PC-3 (cell line): ENCODE measurements at regions not wholly inside any gene's neighbourhood (a gene's known extent, or its start where the extent isn't known, plus 50 kb on each side); places are given as distances from the start of the nearest gene placed in this dataset.

ENCODE experiments used
- ATAC-seq: fragments of 200-7000 bp; cut with Tn5 transposase; 2 replicates; pipeline ENCODE4 v1.9.1; 2020; ENCODE audit warnings: mild to moderate bottlenecking, moderate library complexity
- BruUV-seq: library from RNA; stranded (reverse); fragments of 400-500 nt; replicated peaks from 2 replicates; lab custom pipeline; 2021; lab: Mats Ljungman, UMichigan
- CTCF ChIA-PET: fragments of 300-600 bp; sonication (Branson Sonifier 250); formaldehyde crosslinking; loops from one replicate; lab custom pipeline; 2022; ENCODE audit warnings: antibody characterized with exemption; lab: Charles Lee
- POLR2A ChIA-PET: fragments of 300-600 bp; sonication (Branson Sonifier 250); formaldehyde crosslinking; loops from one replicate; lab custom pipeline; 2022; ENCODE audit warnings: antibody characterized with exemption; ENCODE audit not compliant: unreplicated experiment; lab: Charles Lee
- DNase-seq: peaks from one replicate; pipeline ENCODE4 v3.0.0-alpha.2; 2015
- H2AFZ ChIP-seq: fragments of 300-600 bp; sonication (generic); 2 replicates; pipeline ENCODE4 v1.6.0; 2016; ENCODE audit warnings: antibody characterized with exemption, low read length
- H3F3A ChIP-seq: fragments of 300-600 bp; sonication (generic); one replicate; pipeline ENCODE4 v1.6.0; 2017; ENCODE audit warnings: antibody characterized with exemption, low read length, control low read depth, mild to moderate bottlenecking; ENCODE audit not compliant: unreplicated experiment
- H3K27ac ChIP-seq: fragments of 300-600 bp; sonication (generic); 2 replicates; pipeline ENCODE4 v1.5.1; 2016; ENCODE audit warnings: mild to moderate bottlenecking, low read length
- H3K27me3 ChIP-seq: fragments of 300-600 bp; sonication (generic); 2 replicates; pipeline ENCODE4 v1.6.1; 2016; ENCODE audit warnings: low read length, mixed read lengths
- H3K36me3 ChIP-seq: fragments of 300-600 bp; sonication (generic); 2 replicates; pipeline ENCODE4 v1.6.1; 2016; ENCODE audit warnings: low read depth, mixed run types, low read length, mixed read lengths
- H3K4me1 ChIP-seq: fragments of 300-600 bp; sonication (generic); 2 replicates; pipeline ENCODE4 v1.5.1; 2016; ENCODE audit warnings: low read length; ENCODE audit not compliant: insufficient read depth
- H3K4me2 ChIP-seq: fragments of 300-600 bp; sonication (generic); 2 replicates; pipeline ENCODE4 v1.6.0; 2016; ENCODE audit warnings: low read length
- H3K4me3 ChIP-seq: fragments of 300-600 bp; sonication (generic); 2 replicates; pipeline ENCODE4 v1.5.1; 2016; ENCODE audit warnings: mild to moderate bottlenecking, low read length, mixed read lengths
- H3K79me2 ChIP-seq: fragments of 300-600 bp; sonication (generic); 2 replicates; pipeline ENCODE4 v1.6.1; 2017; ENCODE audit warnings: low read length, mixed read lengths
- H3K9ac ChIP-seq: fragments of 300-600 bp; sonication (generic); 2 replicates; pipeline ENCODE4 v1.6.0; 2016; ENCODE audit warnings: mild to moderate bottlenecking, low read length
- H3K9me2 ChIP-seq: fragments of 300-600 bp; sonication (generic); replicated peaks from 2 replicates; pipeline ENCODE4 v1.6.1; 2016; ENCODE audit warnings: mixed run types, low read length, mixed read lengths
- H3K9me3 ChIP-seq: fragments of 300-600 bp; sonication (generic); 2 replicates; pipeline ENCODE4 v1.6.1; 2016; ENCODE audit warnings: low read length, mixed read lengths
- H4K20me1 ChIP-seq: fragments of 300-600 bp; sonication (generic); 2 replicates; pipeline ENCODE4 v1.6.1; 2016; ENCODE audit warnings: low read length, mixed read lengths
- EZH2 ChIP-seq: fragments of 300-600 bp; sonication (generic); IDR thresholded peaks from one replicate; pipeline ENCODE4 v1.6.1; 2017; ENCODE audit warnings: antibody characterized with exemption, mild to moderate bottlenecking, low read length; ENCODE audit not compliant: unreplicated experiment
- EZH2phosphoT487 ChIP-seq: fragments of 300-600 bp; sonication (generic); IDR thresholded peaks from 2 replicates; pipeline ENCODE4 v1.6.1; 2018; ENCODE audit warnings: mild to moderate bottlenecking, antibody characterized with exemption, low read length, borderline replicate concordance
- intact Hi-C: fragments of 100-400 bp; cut with micrococcal nuclease; formaldehyde crosslinking; loops from 2 replicates; pipeline ENCODE4 v1.9.0; 2023
- TF ChIP-seq, protein P1 (sequence below): fragments of 300-600 bp; sonication (generic); conservative IDR thresholded peaks from 2 replicates; pipeline ENCODE4 v1.5.1; 2017; ENCODE audit warnings: antibody characterized with exemption, low read depth, mild to moderate bottlenecking, low read length

- ATAC-seq, result no peak
- H2AFZ ChIP-seq, result no peak overlapping the region
- H3F3A ChIP-seq, result no peaks in the 10 kb centered on the region
- no peak overlapping the region for H3K4me3 ChIP-seq
- H3K79me2 ChIP-seq, result no peaks in the 10 kb centered on the region
- no peak overlapping the region for H3K4me2 ChIP-seq
- no peaks in the 10 kb centered on the region for H3K9me2 ChIP-seq
- intact Hi-C loops, result no loop called here
- no peaks in the 10 kb centered on the region for H3K36me3 ChIP-seq
- no peaks in the 10 kb centered on the region for H4K20me1 ChIP-seq
- TF ChIP-seq EZH2phosphoT487 (no peak), EZH2 (no peak)
- TF ChIP-seq, protein P1, sequence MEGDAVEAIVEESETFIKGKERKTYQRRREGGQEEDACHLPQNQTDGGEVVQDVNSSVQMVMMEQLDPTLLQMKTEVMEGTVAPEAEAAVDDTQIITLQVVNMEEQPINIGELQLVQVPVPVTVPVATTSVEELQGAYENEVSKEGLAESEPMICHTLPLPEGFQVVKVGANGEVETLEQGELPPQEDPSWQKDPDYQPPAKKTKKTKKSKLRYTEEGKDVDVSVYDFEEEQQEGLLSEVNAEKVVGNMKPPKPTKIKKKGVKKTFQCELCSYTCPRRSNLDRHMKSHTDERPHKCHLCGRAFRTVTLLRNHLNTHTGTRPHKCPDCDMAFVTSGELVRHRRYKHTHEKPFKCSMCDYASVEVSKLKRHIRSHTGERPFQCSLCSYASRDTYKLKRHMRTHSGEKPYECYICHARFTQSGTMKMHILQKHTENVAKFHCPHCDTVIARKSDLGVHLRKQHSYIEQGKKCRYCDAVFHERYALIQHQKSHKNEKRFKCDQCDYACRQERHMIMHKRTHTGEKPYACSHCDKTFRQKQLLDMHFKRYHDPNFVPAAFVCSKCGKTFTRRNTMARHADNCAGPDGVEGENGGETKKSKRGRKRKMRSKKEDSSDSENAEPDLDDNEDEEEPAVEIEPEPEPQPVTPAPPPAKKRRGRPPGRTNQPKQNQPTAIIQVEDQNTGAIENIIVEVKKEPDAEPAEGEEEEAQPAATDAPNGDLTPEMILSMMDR, result no peak
- no TSS peak for BruUV-seq
- peaks cover 91% of the 10 kb centered on the region for H3K27me3 ChIP-seq
- H3K27ac ChIP-seq, result no peak overlapping the region
- no peak for DNase-seq
- ChIA-PET CTCF (no interaction called here), POLR2A (no interaction called here)
- H3K4me1 ChIP-seq, result no peaks in the 10 kb centered on the region
- no peaks in the 10 kb centered on the region for H3K9me3 ChIP-seq
- H3K9ac ChIP-seq, result no peak overlapping the region
These were observed 306.6 kb upstream of the EXOC2 start for GRCh38 chr6:999552-999951.

DNA sequence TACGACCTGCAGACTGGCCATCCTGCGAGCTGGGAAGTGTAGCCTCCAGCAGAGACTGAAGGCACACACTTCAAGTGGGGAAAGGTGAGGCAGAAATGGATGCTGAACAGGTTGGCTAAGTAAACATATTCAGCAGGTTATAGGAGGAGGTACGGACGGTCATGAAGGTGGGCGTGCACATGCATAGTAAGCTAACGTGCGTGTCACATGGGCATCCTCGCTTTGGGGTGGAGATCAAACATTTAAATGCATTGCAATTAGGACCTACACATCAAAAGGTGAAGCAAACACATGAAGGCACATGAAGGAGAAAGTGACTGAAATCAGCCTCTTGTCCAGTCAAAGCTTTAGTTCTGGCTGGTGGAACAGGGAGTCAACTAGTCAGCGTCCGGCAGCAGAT, 305.6 kb upstream of the EXOC2 start:
- no peak for DNase-seq
- H3K4me1 ChIP-seq, result no peaks in the 10 kb centered on the region
- no TSS peak for BruUV-seq
- H3K27me3 ChIP-seq, result peaks cover 98% of the 10 kb centered on the region
- no peaks in the 10 kb centered on the region for H3K36me3 ChIP-seq
- no peaks in the 10 kb centered on the region for H4K20me1 ChIP-seq
- CTCF ChIA-PET, result no interaction called here
- no peaks in the 10 kb centered on the region for H3K79me2 ChIP-seq
- intact Hi-C loops, result no loop called here
- ATAC-seq, result no peak
- H3K27ac ChIP-seq, result no peak overlapping the region
- no peaks in the 10 kb centered on the region for H3F3A ChIP-seq
- no peaks in the 10 kb centered on the region for H3K9me3 ChIP-seq
- no peak overlapping the region for H3K4me3 ChIP-seq
- no peak overlapping the region for H3K9ac ChIP-seq
- TF ChIP-seq EZH2phosphoT487 (no peak), EZH2 (no peak)
- H2AFZ ChIP-seq, result no peak overlapping the region
- no peaks in the 10 kb centered on the region for H3K9me2 ChIP-seq
- POLR2A ChIA-PET, result no interaction called here
- H3K4me2 ChIP-seq, result no peak overlapping the region

- Histone ChIP-seq H2AFZ (no peak overlapping the region), H3K9me2 (no peaks in the 10 kb centered on the region), H3K27ac (no peak overlapping the region), H3F3A (no peaks in the 10 kb centered on the region), H3K4me1 (no peaks in the 10 kb centered on the region), H4K20me1 (no peaks in the 10 kb centered on the region), H3K27me3 (peaks cover 84% of the 10 kb centered on the region), H3K4me3 (no peak overlapping the region), H3K79me2 (no peaks in the 10 kb centered on the region), H3K9ac (no peak overlapping the region), H3K36me3 (no peaks in the 10 kb centered on the region), H3K4me2 (no peak overlapping the region), H3K9me3 (no peaks in the 10 kb centered on the region)
- ATAC-seq (no peak), DNase-seq (no peak)
- ChIA-PET CTCF (no interaction called here), POLR2A (no interaction called here)
- intact Hi-C loops, result no loop called here
- no peak for TF ChIP-seq EZH2phosphoT487
- TF ChIP-seq, protein P1, result no peak
- TF ChIP-seq EZH2, result no peak
- no TSS peak for BruUV-seq
These were observed 303.4 kb upstream of the EXOC2 start for GRCh38 chr6:996271-996852.
